HFFc6 (cell line): ENCODE measurements at regions not wholly inside any gene's neighbourhood (a gene's known extent, or its start where the extent isn't known, plus 50 kb on each side); places are given as distances from the start of the nearest gene placed in this dataset.
A peak's percentile ranks its signal among the peaks of the same experiment; 100 is the strongest.

Source experiments
- DNase-seq: peaks from one replicate; pipeline ENCODE4 v3.0.0-alpha.2; 2018
- H3K27ac Mint-ChIP-seq: 2 replicates; pipeline ENCODE4 v1.8.0; 2020; ENCODE audit warnings: mild to moderate bottlenecking, mixed read lengths
- H3K27me3 Mint-ChIP-seq: 2 replicates; pipeline ENCODE4 v1.8.0; 2021; ENCODE audit warnings: mild to moderate bottlenecking, moderate library complexity, mixed read lengths; ENCODE audit not compliant: insufficient read depth
- H3K36me3 Mint-ChIP-seq: 2 replicates; pipeline ENCODE4 v1.8.0; 2021; ENCODE audit warnings: low read depth, mixed read lengths
- H3K4me1 Mint-ChIP-seq: 2 replicates; pipeline ENCODE4 v1.8.0; 2020; ENCODE audit warnings: low read depth, mixed read lengths
- H3K4me3 Mint-ChIP-seq: 2 replicates; pipeline ENCODE4 v1.8.0; 2020; ENCODE audit warnings: mild to moderate bottlenecking, moderate library complexity, mixed read lengths
- H3K9me3 Mint-ChIP-seq: 2 replicates; pipeline ENCODE4 v1.8.0; 2020; ENCODE audit warnings: mild to moderate bottlenecking, mixed read lengths
- CTCF ChIP-seq: fragments of 200-600 bp; sonication (generic); IDR thresholded peaks from 2 replicates; pipeline ENCODE4 v1.5.0; 2021; ENCODE audit warnings: antibody characterized with exemption, mild to moderate bottlenecking

GRCh38 chr15:69647142-69647513 is 194.5 kb downstream of the RPLP1 start:
- no peak for DNase-seq
- Mint-ChIP-seq H3K27me3 (peaks cover 51% of the 10 kb centered on the region), H3K4me1 (no peaks in the 10 kb centered on the region; the same call in 1 of the 2 replicates), H3K27ac (no peak overlapping the region), H3K36me3 (no peaks in the 10 kb centered on the region), H3K9me3 (no peaks in the 10 kb centered on the region), H3K4me3 (no peak overlapping the region)
- no peak for TF ChIP-seq CTCF

GRCh38 chr15:69648212-69648611 is 195.6 kb downstream of the RPLP1 start:
- Mint-ChIP-seq H3K9me3 (no peaks in the 10 kb centered on the region; the same call in 1 of the 2 replicates), H3K4me1 (no peaks in the 10 kb centered on the region; the same call in 1 of the 2 replicates), H3K36me3 (no peaks in the 10 kb centered on the region), H3K4me3 (peak overlapping the region; percentile 33; the same call in 1 of the 2 replicates), H3K27ac (no peak overlapping the region), H3K27me3 (peaks cover 56% of the 10 kb centered on the region)
- no peak for DNase-seq
- TF ChIP-seq CTCF: no peak

- Mint-ChIP-seq H3K4me3 (peak overlapping the region; percentile 33; the same call in 1 of the 2 replicates), H3K27ac (no peak overlapping the region), H3K27me3 (peaks cover 58% of the 10 kb centered on the region), H3K4me1 (no peaks in the 10 kb centered on the region; the same call in 1 of the 2 replicates), H3K36me3 (no peaks in the 10 kb centered on the region), H3K9me3 (peaks cover under 1% of the 10 kb centered on the region; the same call in 1 of the 2 replicates)
- DNase-seq: no peak
- no peak for TF ChIP-seq CTCF
These were observed 196.4 kb downstream of the RPLP1 start for GRCh38 chr15:69648775-69649735.

- TF ChIP-seq CTCF: no peak
- Mint-ChIP-seq H3K9me3 (peaks cover 4% of the 10 kb centered on the region; the same call in 1 of the 2 replicates), H3K4me3 (no peak overlapping the region), H3K4me1 (no peaks in the 10 kb centered on the region; the same call in 1 of the 2 replicates), H3K27me3 (peaks cover 55% of the 10 kb centered on the region), H3K27ac (no peak overlapping the region), H3K36me3 (no peaks in the 10 kb centered on the region)
- no peak for DNase-seq
These were observed 199.7 kb downstream of the RPLP1 start for GRCh38 chr15:69652293-69652692.

GRCh38 chr15:69652751-69653305 is 200.2 kb downstream of the RPLP1 start:
- no peaks in the 10 kb centered on the region for H3K36me3 Mint-ChIP-seq
- H3K27ac Mint-ChIP-seq: no peak overlapping the region
- H3K4me3 Mint-ChIP-seq: no peak overlapping the region
- TF ChIP-seq CTCF: no peak
- H3K4me1 Mint-ChIP-seq: no peaks in the 10 kb centered on the region; the same call in 1 of the 2 replicates
- no peak for DNase-seq
- peaks cover 54% of the 10 kb centered on the region for H3K27me3 Mint-ChIP-seq
- peaks cover 4% of the 10 kb centered on the region; the same call in 1 of the 2 replicates for H3K9me3 Mint-ChIP-seq
